ENCODE measurements at regions not wholly inside any gene's neighbourhood (a gene's known extent, or its start where the extent isn't known, plus 50 kb on each side); places are given as distances from the start of the nearest gene placed in this dataset.

GRCh38 chr15:93895976-93896770, 335.2 kb upstream of the MCTP2 start:
- TF ChIP-seq CTCF (IDR thresholded peaks at IDR 0.05) (no peak), POLR2AphosphoS5 (IDR thresholded peaks at IDR 0.05) (no peak), EP300 (IDR thresholded peaks at IDR 0.05; ENCODE audit: low read depth) (no peak), POLR2A (IDR thresholded peaks at IDR 0.05) (no peak)
